Prostate gland (tissue), 2 donors: ENCODE measurements at regions not wholly inside any gene's neighbourhood (a gene's known extent, or its start where the extent isn't known, plus 50 kb on each side); places are given as distances from the start of the nearest gene placed in this dataset.

Source experiments
- POLR2A ChIP-seq: fragments of 450-650 bp; IDR thresholded peaks from one replicate; pipeline ENCODE4 v1.6.1; 2016; ENCODE audit warnings: antibody characterized with exemption, mild to moderate bottlenecking
- POLR2AphosphoS5 ChIP-seq: sonication (generic); formaldehyde crosslinking; IDR thresholded peaks from one replicate; pipeline ENCODE4 v1.6.1; 2017; ENCODE audit warnings: antibody characterized with exemption
- TF ChIP-seq, protein P1 (sequence below), 4 experiments: fragments of 200-600 bp in 2 of 4; fragments of 450-650 bp in 2 of 4; sonication (generic) in 2 of 4; IDR thresholded peaks; 1 replicate in 3 of 4; 2 replicates in 1 of 4; pipeline ENCODE4 v1.5.1; 2016 to 2019; ENCODE audit warnings: antibody characterized with exemption in 4 of 4, mild to moderate bottlenecking in 2 of 4, moderate library complexity in 2 of 4

DNA sequence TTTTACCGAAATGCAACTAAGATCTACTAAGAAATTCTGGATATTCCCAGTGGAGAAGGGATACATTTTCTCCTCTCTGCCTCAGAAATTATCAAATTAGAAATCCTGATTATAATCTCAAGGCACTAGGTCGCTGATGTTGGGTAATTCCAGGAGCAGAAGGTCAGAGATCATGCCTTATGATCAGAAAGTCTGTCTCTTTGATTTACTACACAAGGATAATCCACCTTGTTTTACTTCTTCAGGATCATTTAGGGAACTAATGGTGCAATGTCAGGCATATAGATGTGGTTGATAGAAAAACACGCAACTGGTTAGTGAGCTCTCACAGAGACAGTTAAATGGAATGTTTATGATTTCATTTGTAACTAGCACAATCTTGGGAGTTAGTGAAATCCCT lies 1069.7 kb downstream of the STIM2 start:
- TF ChIP-seq, protein P1, sequence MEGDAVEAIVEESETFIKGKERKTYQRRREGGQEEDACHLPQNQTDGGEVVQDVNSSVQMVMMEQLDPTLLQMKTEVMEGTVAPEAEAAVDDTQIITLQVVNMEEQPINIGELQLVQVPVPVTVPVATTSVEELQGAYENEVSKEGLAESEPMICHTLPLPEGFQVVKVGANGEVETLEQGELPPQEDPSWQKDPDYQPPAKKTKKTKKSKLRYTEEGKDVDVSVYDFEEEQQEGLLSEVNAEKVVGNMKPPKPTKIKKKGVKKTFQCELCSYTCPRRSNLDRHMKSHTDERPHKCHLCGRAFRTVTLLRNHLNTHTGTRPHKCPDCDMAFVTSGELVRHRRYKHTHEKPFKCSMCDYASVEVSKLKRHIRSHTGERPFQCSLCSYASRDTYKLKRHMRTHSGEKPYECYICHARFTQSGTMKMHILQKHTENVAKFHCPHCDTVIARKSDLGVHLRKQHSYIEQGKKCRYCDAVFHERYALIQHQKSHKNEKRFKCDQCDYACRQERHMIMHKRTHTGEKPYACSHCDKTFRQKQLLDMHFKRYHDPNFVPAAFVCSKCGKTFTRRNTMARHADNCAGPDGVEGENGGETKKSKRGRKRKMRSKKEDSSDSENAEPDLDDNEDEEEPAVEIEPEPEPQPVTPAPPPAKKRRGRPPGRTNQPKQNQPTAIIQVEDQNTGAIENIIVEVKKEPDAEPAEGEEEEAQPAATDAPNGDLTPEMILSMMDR (IDR thresholded peaks at IDR 0.05), result no peak
- TF ChIP-seq POLR2A (no peak), POLR2AphosphoS5 (no peak)
